ENCODE measurements at regions not wholly inside any gene's neighbourhood (a gene's known extent, or its start where the extent isn't known, plus 50 kb on each side); places are given as distances from the start of the nearest gene placed in this dataset.
A peak's percentile ranks its signal among the peaks of the same experiment; 100 is the strongest.

DNA sequence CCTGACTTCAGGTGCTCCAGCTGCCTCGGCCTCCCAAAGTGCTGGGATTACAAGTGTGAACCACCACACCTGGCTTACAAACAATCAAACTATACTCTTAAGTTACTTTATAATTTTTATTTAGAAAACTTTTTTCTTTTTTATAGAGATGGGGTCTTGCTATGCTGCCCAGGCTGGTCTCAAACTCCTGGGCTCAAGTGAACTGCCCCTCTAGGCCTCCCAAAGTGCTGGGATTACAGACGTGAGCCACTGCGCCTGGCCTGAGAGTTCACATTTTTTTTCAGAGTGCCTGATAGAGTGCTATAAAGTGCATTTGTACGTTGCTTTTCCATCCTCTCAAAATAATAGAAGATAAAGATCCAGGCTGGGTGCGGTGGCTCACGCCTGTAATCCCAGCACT, 102.0 kb upstream of the TBL1XR1 start:
- Histone ChIP-seq H3K27me3 (no peaks in the 10 kb centered on the region), H3K36me3 (no peaks in the 10 kb centered on the region), H3K4me1 (peaks cover 0 to 15% (median 12%) of the 10 kb centered on the region in 4 donors), H3K9me3 (no peaks in the 10 kb centered on the region), H3K27ac (peak overlapping the region in 2 of 4 donors; percentile 23 to 62), H3K4me3 (no peak overlapping the region)
- no peak for TF ChIP-seq POLR2A (IDR thresholded peaks at IDR 0.05)
- TF ChIP-seq, protein P1, sequence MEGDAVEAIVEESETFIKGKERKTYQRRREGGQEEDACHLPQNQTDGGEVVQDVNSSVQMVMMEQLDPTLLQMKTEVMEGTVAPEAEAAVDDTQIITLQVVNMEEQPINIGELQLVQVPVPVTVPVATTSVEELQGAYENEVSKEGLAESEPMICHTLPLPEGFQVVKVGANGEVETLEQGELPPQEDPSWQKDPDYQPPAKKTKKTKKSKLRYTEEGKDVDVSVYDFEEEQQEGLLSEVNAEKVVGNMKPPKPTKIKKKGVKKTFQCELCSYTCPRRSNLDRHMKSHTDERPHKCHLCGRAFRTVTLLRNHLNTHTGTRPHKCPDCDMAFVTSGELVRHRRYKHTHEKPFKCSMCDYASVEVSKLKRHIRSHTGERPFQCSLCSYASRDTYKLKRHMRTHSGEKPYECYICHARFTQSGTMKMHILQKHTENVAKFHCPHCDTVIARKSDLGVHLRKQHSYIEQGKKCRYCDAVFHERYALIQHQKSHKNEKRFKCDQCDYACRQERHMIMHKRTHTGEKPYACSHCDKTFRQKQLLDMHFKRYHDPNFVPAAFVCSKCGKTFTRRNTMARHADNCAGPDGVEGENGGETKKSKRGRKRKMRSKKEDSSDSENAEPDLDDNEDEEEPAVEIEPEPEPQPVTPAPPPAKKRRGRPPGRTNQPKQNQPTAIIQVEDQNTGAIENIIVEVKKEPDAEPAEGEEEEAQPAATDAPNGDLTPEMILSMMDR (IDR thresholded peaks at IDR 0.05) = no peak
- TF ChIP-seq POLR2AphosphoS5 (IDR thresholded peaks at IDR 0.05) = no peak
- no peak for TF ChIP-seq EP300 (IDR thresholded peaks at IDR 0.05)
- 24 to 78% methylated on average over 6 of the region's 6 CpGs for WGBS, 2 donors
- intact Hi-C loops (cut with DNase I) = no loop called here
- DNase-seq = no peak

DNA sequence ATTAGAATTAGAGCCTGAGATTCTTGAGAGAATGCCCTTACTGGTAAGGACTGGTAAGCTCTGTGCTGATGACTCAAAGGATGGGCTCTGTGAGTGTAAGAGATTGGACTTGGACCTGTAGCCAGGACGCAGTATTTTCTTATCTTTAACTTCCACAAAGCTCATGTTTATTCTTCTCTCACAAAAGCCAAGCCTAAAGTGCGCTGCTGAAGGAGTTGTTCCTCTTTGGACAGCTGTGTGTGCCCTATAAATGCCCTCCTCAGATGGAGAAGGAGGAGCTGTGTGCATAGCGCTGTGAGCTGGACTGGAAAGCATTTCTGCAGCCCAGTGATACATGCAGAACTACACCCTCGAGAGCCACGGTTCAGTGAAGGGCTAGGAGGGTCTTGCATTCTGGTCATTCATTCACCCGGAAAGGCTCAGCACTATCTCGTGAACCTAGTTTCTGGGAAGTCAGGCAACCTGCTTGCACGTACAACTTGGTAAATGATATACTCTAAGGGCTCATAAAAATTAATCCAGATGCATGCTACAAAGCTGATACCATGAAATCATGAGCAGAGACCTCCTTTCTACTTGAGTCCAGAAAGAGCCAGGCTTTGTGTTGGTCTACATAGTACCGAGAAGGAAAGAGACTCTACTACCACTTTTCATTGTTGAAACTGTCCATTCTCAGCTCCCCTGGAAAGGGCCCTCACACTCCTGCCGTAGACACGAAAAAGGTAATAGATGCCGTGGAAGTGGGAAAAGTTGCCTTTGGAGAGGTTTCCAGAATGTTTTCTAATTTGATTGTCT, 103.0 kb upstream of the TBL1XR1 start:
- Histone ChIP-seq H3K9me3 (no peaks in the 10 kb centered on the region), H3K4me1 (peaks cover 0 to 11% (median 8%) of the 10 kb centered on the region in 4 donors), H3K4me3 (no peak overlapping the region), H3K27ac (peak overlapping the region in 3 of 4 donors; percentile 23 to 62 (median 55)), H3K27me3 (no peaks in the 10 kb centered on the region), H3K36me3 (no peaks in the 10 kb centered on the region)
- no peak for DNase-seq
- TF ChIP-seq, protein P1 (IDR thresholded peaks at IDR 0.05) = no peak
- no peak for TF ChIP-seq POLR2A (IDR thresholded peaks at IDR 0.05)
- TF ChIP-seq EP300 (IDR thresholded peaks at IDR 0.05) = no peak
- no peak for TF ChIP-seq POLR2AphosphoS5 (IDR thresholded peaks at IDR 0.05)
- WGBS, 2 donors = 12 to 44% methylated on average over 12 of the region's 12 CpGs
- intact Hi-C loops (cut with DNase I) = no loop called here

DNA sequence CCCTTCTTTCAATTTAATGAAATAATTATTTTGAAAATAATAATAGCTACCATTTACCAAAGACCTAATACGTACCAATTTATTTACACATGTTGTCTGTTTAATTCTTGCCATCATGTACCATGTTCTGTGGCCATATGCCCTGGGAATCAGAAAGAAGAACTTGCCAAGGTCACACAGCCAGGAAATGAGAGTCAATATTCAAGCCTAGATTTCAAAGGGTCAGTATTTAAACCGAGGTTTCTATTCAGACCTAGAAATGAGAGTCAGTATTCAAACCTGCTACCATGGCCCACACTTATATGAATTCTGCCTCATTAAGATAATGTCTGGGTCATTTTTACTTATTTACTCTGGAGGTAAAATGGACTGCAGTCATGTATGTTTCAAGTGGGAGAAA, 103.6 kb upstream of the TBL1XR1 start:
- DNase-seq = no peak
- H3K27ac ChIP-seq = peak overlapping the region in 1 of 4 donors; percentile 62
- intact Hi-C loops (cut with DNase I) = no loop called here
- 11 to 73% methylated on average over 2 of the region's 2 CpGs for WGBS, 2 donors
- H3K9me3 ChIP-seq = no peaks in the 10 kb centered on the region
- no peaks in the 10 kb centered on the region for H3K36me3 ChIP-seq
- no peak overlapping the region for H3K4me3 ChIP-seq
- H3K27me3 ChIP-seq = no peaks in the 10 kb centered on the region
- H3K4me1 ChIP-seq = peaks cover 0 to 11% (median 8%) of the 10 kb centered on the region in 4 donors
- TF ChIP-seq EP300 (IDR thresholded peaks at IDR 0.05) (no peak), POLR2AphosphoS5 (IDR thresholded peaks at IDR 0.05) (no peak), POLR2A (IDR thresholded peaks at IDR 0.05) (no peak)
- TF ChIP-seq, protein P1 (IDR thresholded peaks at IDR 0.05) = no peak

DNA sequence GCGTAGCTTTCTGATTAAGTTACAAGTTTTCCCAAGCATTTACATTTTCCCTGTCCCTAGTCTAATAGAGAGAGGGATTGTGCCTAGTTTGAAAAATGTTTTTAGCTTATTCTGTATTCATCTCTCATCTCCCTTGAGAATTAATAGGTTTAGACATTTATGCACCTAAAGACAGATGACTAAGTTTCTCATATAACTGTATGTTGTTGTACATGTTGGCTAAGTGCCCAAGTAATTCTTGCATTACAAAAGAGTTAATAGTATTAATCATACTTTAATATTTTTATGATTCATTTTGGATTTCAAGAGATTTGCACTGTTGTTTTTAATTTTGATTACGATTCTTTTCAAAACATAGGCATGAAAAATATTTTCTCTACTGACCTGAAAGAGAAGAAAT, 109.0 kb upstream of the TBL1XR1 start:
- H3K27me3 ChIP-seq = no peaks in the 10 kb centered on the region

More for the DNA sequence above, 109.0 kb upstream of the TBL1XR1 start:
- Histone ChIP-seq H3K36me3 (no peaks in the 10 kb centered on the region), H3K4me3 (no peak overlapping the region), H3K27ac (no peak overlapping the region), H3K9me3 (no peaks in the 10 kb centered on the region), H3K4me1 (no peaks in the 10 kb centered on the region)
- TF ChIP-seq POLR2A (IDR thresholded peaks at IDR 0.05) (no peak), POLR2AphosphoS5 (IDR thresholded peaks at IDR 0.05) (no peak), EP300 (IDR thresholded peaks at IDR 0.05) (no peak)
- TF ChIP-seq, protein P1 (IDR thresholded peaks at IDR 0.05) = no peak
- no peak for DNase-seq
- intact Hi-C loops (cut with DNase I) = no loop called here
- WGBS, 2 donors = 89 to 99% methylated on average over 2 of the region's 2 CpGs
